ENCODE measurements at regions not wholly inside any gene's neighbourhood (a gene's known extent, or its start where the extent isn't known, plus 50 kb on each side); places are given as distances from the start of the nearest gene placed in this dataset.

GRCh38 chr10:28973309-28973972, 296.1 kb downstream of the BAMBI start:
- H3K36me3 ChIP-seq, result no peaks in the 10 kb centered on the region
- intact Hi-C loops (cut with DNase I), result no loop called here
- no peak overlapping the region for H3K4me3 ChIP-seq
- WGBS, 3 donors, result 84 to 93% (median 89%) methylated on average over 12 of the region's 12 CpGs
- H3K4me1 ChIP-seq (ENCODE audit: insufficient read depth), result no peaks in the 10 kb centered on the region
- TF ChIP-seq EP300 (IDR thresholded peaks at IDR 0.05) (no peak), POLR2A (IDR thresholded peaks at IDR 0.05) (no peak)
- no peak overlapping the region for H3K27ac ChIP-seq
- H3K27me3 ChIP-seq, result no peaks in the 10 kb centered on the region
- H3K9me3 ChIP-seq, result no peaks in the 10 kb centered on the region
- DNase-seq, result no peak

- WGBS, 3 donors, result 21 to 32% (median 23%) methylated on average over 10 of the region's 10 CpGs
- H3K27me3 ChIP-seq, result no peaks in the 10 kb centered on the region
- no peak overlapping the region for H3K27ac ChIP-seq
- peak in 1 of 5 donors; percentile 44 for DNase-seq
- no peaks in the 10 kb centered on the region for H3K9me3 ChIP-seq
- TF ChIP-seq POLR2A (IDR thresholded peaks at IDR 0.05) (no peak), CTCF (IDR thresholded peaks at IDR 0.05) (no peak), EP300 (IDR thresholded peaks at IDR 0.05) (no peak)
- no peaks in the 10 kb centered on the region for H3K36me3 ChIP-seq
- no peaks in the 10 kb centered on the region for H3K4me1 ChIP-seq (ENCODE audit: insufficient read depth)
- no peak overlapping the region for H3K4me3 ChIP-seq
- intact Hi-C loops (cut with DNase I), result no loop called here
Observed at GRCh38 chr10:28975891-28976531, 298.7 kb downstream of the BAMBI start.

GRCh38 chr10:28977518-28977917, 300.2 kb downstream of the BAMBI start:
- H3K36me3 ChIP-seq, result no peaks in the 10 kb centered on the region
- no peak overlapping the region for H3K27ac ChIP-seq
- 74 to 85% (median 77%) methylated on average over 2 of the region's 2 CpGs for WGBS, 3 donors
- no peak overlapping the region for H3K4me3 ChIP-seq
- no peak for DNase-seq
- H3K9me3 ChIP-seq, result no peaks in the 10 kb centered on the region
- intact Hi-C loops (cut with DNase I), result no loop called here
- H3K27me3 ChIP-seq, result no peaks in the 10 kb centered on the region
- no peak for TF ChIP-seq CTCF (IDR thresholded peaks at IDR 0.05)
- TF ChIP-seq POLR2A (IDR thresholded peaks at IDR 0.05), result no peak
- TF ChIP-seq EP300 (IDR thresholded peaks at IDR 0.05), result no peak
- H3K4me1 ChIP-seq (ENCODE audit: insufficient read depth), result no peaks in the 10 kb centered on the region

- no peak for DNase-seq
- Histone ChIP-seq H3K4me3 (no peak overlapping the region), H3K4me1 (ENCODE audit: insufficient read depth) (peaks cover 2% of the 10 kb centered on the region), H3K27ac (no peak overlapping the region), H3K9me3 (no peaks in the 10 kb centered on the region), H3K36me3 (no peaks in the 10 kb centered on the region), H3K27me3 (no peaks in the 10 kb centered on the region)
- intact Hi-C loops (cut with DNase I), result no loop called here
- 88 to 95% (median 92%) methylated on average over 2 of the region's 2 CpGs for WGBS, 3 donors
- TF ChIP-seq POLR2A (IDR thresholded peaks at IDR 0.05) (no peak), CTCF (IDR thresholded peaks at IDR 0.05) (no peak), EP300 (IDR thresholded peaks at IDR 0.05) (no peak)
Observed at GRCh38 chr10:28980264-28980663, 302.9 kb downstream of the BAMBI start.

GRCh38 chr10:28981007-28981406, 303.7 kb downstream of the BAMBI start:
- WGBS, 3 donors, result 90 to 96% (median 92%) methylated on average over 3 of the region's 3 CpGs
- no peak overlapping the region for H3K4me3 ChIP-seq
- intact Hi-C loops (cut with DNase I), result no loop called here
- DNase-seq, result no peak
- no peak for TF ChIP-seq EP300 (IDR thresholded peaks at IDR 0.05)
- TF ChIP-seq POLR2A (IDR thresholded peaks at IDR 0.05), result no peak
- no peak for TF ChIP-seq CTCF (IDR thresholded peaks at IDR 0.05)
- H3K27me3 ChIP-seq, result no peaks in the 10 kb centered on the region
- H3K4me1 ChIP-seq (ENCODE audit: insufficient read depth), result peaks cover 2% of the 10 kb centered on the region
- H3K36me3 ChIP-seq, result no peaks in the 10 kb centered on the region
- H3K9me3 ChIP-seq, result no peaks in the 10 kb centered on the region
- H3K27ac ChIP-seq, result no peak overlapping the region
